Mesendoderm (in vitro differentiated cells): ENCODE measurements at regions not wholly inside any gene's neighbourhood (a gene's known extent, or its start where the extent isn't known, plus 50 kb on each side); places are given as distances from the start of the nearest gene placed in this dataset.

Experiments
- DNase-seq: peaks from one replicate; pipeline ENCODE4 v3.0.0; 2013
- H2AK5ac ChIP-seq: 2 replicates; pipeline ENCODE4 v1.6.1; 2013; ENCODE audit warnings: low read length, inconsistent platforms
- H2BK120ac ChIP-seq: 2 replicates; pipeline ENCODE4 v1.6.1; 2013; ENCODE audit warnings: low read depth, mild to moderate bottlenecking, low read length, moderate library complexity, mixed read lengths
- H2BK15ac ChIP-seq: replicated peaks from 2 replicates; pipeline ENCODE4 v1.6.1; 2013; ENCODE audit warnings: low read depth, mild to moderate bottlenecking, moderate library complexity
- H2BK5ac ChIP-seq: 2 replicates; pipeline ENCODE4 v1.6.1; 2013; ENCODE audit warnings: low read length, inconsistent platforms
- H3K18ac ChIP-seq: 2 replicates; pipeline ENCODE4 v1.6.1; 2013; ENCODE audit warnings: mild to moderate bottlenecking, low read length, mixed read lengths
- H3K23ac ChIP-seq: one replicate; pipeline ENCODE4 v1.6.1; 2013; ENCODE audit warnings: low read length
- H3K27ac ChIP-seq: 2 replicates; pipeline ENCODE4 v1.5.1; 2013; ENCODE audit warnings: low read depth, mild to moderate bottlenecking, inconsistent platforms, low read length, moderate library complexity
- H3K27me3 ChIP-seq: 2 replicates; pipeline ENCODE4 v1.6.1; 2013; ENCODE audit warnings: low read length, control low read depth, mild to moderate bottlenecking, inconsistent platforms; ENCODE audit not compliant: insufficient read depth, poor library complexity
- H3K36me3 ChIP-seq: 2 replicates; pipeline ENCODE4 v1.6.1; 2013; ENCODE audit warnings: low read length, inconsistent platforms; ENCODE audit not compliant: control insufficient read depth, insufficient read depth
- H3K4ac ChIP-seq: one replicate; pipeline ENCODE4 v1.6.1; 2013; ENCODE audit warnings: low read depth, mild to moderate bottlenecking, low read length, moderate library complexity
- H3K4me1 ChIP-seq: 2 replicates; pipeline ENCODE4 v1.6.1; 2013; ENCODE audit warnings: low read depth, low read length, inconsistent platforms; ENCODE audit not compliant: control insufficient read depth
- H3K4me2 ChIP-seq: 2 replicates; pipeline ENCODE4 v1.6.1; 2013; ENCODE audit warnings: low read length
- H3K4me3 ChIP-seq: 2 replicates; pipeline ENCODE4 v1.5.1; 2013; ENCODE audit warnings: mild to moderate bottlenecking, low read length
- H3K56ac ChIP-seq: one replicate; pipeline ENCODE4 v1.6.1; 2013; ENCODE audit warnings: low read length
- H3K79me1 ChIP-seq: 2 replicates; pipeline ENCODE4 v1.6.1; 2013; ENCODE audit warnings: low read length, inconsistent platforms
- H3K79me2 ChIP-seq: 2 replicates; pipeline ENCODE4 v1.6.1; 2013; ENCODE audit warnings: mild to moderate bottlenecking, low read length; ENCODE audit not compliant: control insufficient read depth, insufficient read depth
- H3K9ac ChIP-seq: 2 replicates; pipeline ENCODE4 v1.6.1; 2013; ENCODE audit warnings: low read length, inconsistent platforms
- H4K5ac ChIP-seq: one replicate; pipeline ENCODE4 v1.6.1; 2013; ENCODE audit warnings: low read length
- H4K8ac ChIP-seq: one replicate; pipeline ENCODE4 v1.6.1; 2013; ENCODE audit warnings: low read depth, mild to moderate bottlenecking, control low read depth, low read length, moderate library complexity
- WGBS: extraction: QIAGEN DNeasy Blood & Tissue Kit; methylation state at CpG from one replicate; pipeline ENCODE4 v1.1.7; 2013; ENCODE audit warnings: low lambda C conversion rate, missing lambda C conversion rate; ENCODE audit not compliant: insufficient coverage; ENCODE audit errors: extremely low coverage; 5-methylcytosine and 5-hydroxymethylcytosine counted together

GRCh38 chr7:15924910-15925309 lies 238.4 kb upstream of the MEOX2 start:
- Histone ChIP-seq H3K4me1 (no peaks in the 10 kb centered on the region), H3K79me1 (no peaks in the 10 kb centered on the region), H2AK5ac (no peak overlapping the region), H4K8ac (no peak overlapping the region), H3K36me3 (no peaks in the 10 kb centered on the region), H3K18ac (no peak overlapping the region), H3K9ac (no peak overlapping the region), H2BK15ac (no peak overlapping the region), H2BK120ac (no peak overlapping the region), H3K56ac (no peak overlapping the region), H3K4ac (no peak overlapping the region), H3K27ac (no peak overlapping the region), H3K79me2 (no peaks in the 10 kb centered on the region), H2BK5ac (no peak overlapping the region), H3K23ac (no peak overlapping the region), H4K5ac (no peak overlapping the region), H3K27me3 (no peaks in the 10 kb centered on the region), H3K4me3 (no peak overlapping the region), H3K4me2 (no peak overlapping the region)
- no CpG with 5 or more reads among the region's 1 CpG for WGBS
- no peak for DNase-seq

- no peak overlapping the region for H3K18ac ChIP-seq
- H3K56ac ChIP-seq, result no peak overlapping the region
- no peak overlapping the region for H3K23ac ChIP-seq
- H2BK120ac ChIP-seq, result no peak overlapping the region
- no peaks in the 10 kb centered on the region for H3K79me2 ChIP-seq
- H3K4me1 ChIP-seq, result no peaks in the 10 kb centered on the region
- no peak overlapping the region for H2BK15ac ChIP-seq
- no peak overlapping the region for H3K9ac ChIP-seq
- DNase-seq, result no peak
- H3K27ac ChIP-seq, result no peak overlapping the region
- no peaks in the 10 kb centered on the region for H3K27me3 ChIP-seq
- no peaks in the 10 kb centered on the region for H3K36me3 ChIP-seq
- H3K79me1 ChIP-seq, result no peaks in the 10 kb centered on the region
- H4K5ac ChIP-seq, result no peak overlapping the region
- no peak overlapping the region for H3K4me2 ChIP-seq
- no peak overlapping the region for H2AK5ac ChIP-seq
- no peak overlapping the region for H3K4me3 ChIP-seq
- no peak overlapping the region for H4K8ac ChIP-seq
- H3K4ac ChIP-seq, result no peak overlapping the region
- H2BK5ac ChIP-seq, result no peak overlapping the region
These were observed 235.5 kb upstream of the MEOX2 start for GRCh38 chr7:15922002-15922401.

GRCh38 chr7:15921576-15921975 lies 235.1 kb upstream of the MEOX2 start:
- Histone ChIP-seq H3K56ac (no peak overlapping the region), H3K4me3 (no peak overlapping the region), H2BK15ac (no peak overlapping the region), H2AK5ac (no peak overlapping the region), H3K27ac (no peak overlapping the region), H2BK120ac (no peak overlapping the region), H3K4me1 (no peaks in the 10 kb centered on the region), H3K36me3 (no peaks in the 10 kb centered on the region), H3K4ac (no peak overlapping the region), H3K4me2 (no peak overlapping the region), H3K18ac (no peak overlapping the region), H3K79me1 (no peaks in the 10 kb centered on the region), H3K79me2 (no peaks in the 10 kb centered on the region), H3K23ac (no peak overlapping the region), H3K27me3 (no peaks in the 10 kb centered on the region), H4K8ac (no peak overlapping the region), H4K5ac (no peak overlapping the region), H2BK5ac (no peak overlapping the region), H3K9ac (no peak overlapping the region)
- DNase-seq, result no peak
- no CpG with 5 or more reads among the region's 3 CpGs for WGBS

GRCh38 chr7:15920953-15921352 lies 234.5 kb upstream of the MEOX2 start:
- DNase-seq, result no peak
- H2BK5ac ChIP-seq, result no peak overlapping the region
- no peak overlapping the region for H3K4ac ChIP-seq
- H3K56ac ChIP-seq, result no peak overlapping the region
- no peaks in the 10 kb centered on the region for H3K27me3 ChIP-seq
- no peak overlapping the region for H3K23ac ChIP-seq
- H2AK5ac ChIP-seq, result no peak overlapping the region
- H3K4me3 ChIP-seq, result no peak overlapping the region
- no peak overlapping the region for H4K8ac ChIP-seq
- H3K79me1 ChIP-seq, result no peaks in the 10 kb centered on the region
- WGBS, result no CpG with 5 or more reads among the region's 7 CpGs
- H3K79me2 ChIP-seq, result no peaks in the 10 kb centered on the region
- H3K4me1 ChIP-seq, result no peaks in the 10 kb centered on the region
- H3K9ac ChIP-seq, result no peak overlapping the region
- no peak overlapping the region for H3K27ac ChIP-seq
- H3K4me2 ChIP-seq, result no peak overlapping the region
- H3K36me3 ChIP-seq, result no peaks in the 10 kb centered on the region
- no peak overlapping the region for H4K5ac ChIP-seq
- H2BK120ac ChIP-seq, result no peak overlapping the region
- H3K18ac ChIP-seq, result no peak overlapping the region
- H2BK15ac ChIP-seq, result no peak overlapping the region

GRCh38 chr7:15916681-15917380 lies 230.3 kb upstream of the MEOX2 start:
- Histone ChIP-seq H3K27ac (no peak overlapping the region), H3K36me3 (no peaks in the 10 kb centered on the region), H2BK120ac (no peak overlapping the region), H3K4me3 (no peak overlapping the region), H3K79me1 (no peaks in the 10 kb centered on the region), H3K56ac (no peak overlapping the region), H3K4ac (no peak overlapping the region), H2BK15ac (no peak overlapping the region), H3K27me3 (no peaks in the 10 kb centered on the region), H3K4me1 (no peaks in the 10 kb centered on the region), H4K5ac (no peak overlapping the region), H4K8ac (no peak overlapping the region), H2AK5ac (no peak overlapping the region), H3K4me2 (no peak overlapping the region), H3K9ac (no peak overlapping the region), H3K79me2 (no peaks in the 10 kb centered on the region), H3K23ac (no peak overlapping the region), H2BK5ac (no peak overlapping the region), H3K18ac (no peak overlapping the region)
- no CpG with 5 or more reads among the region's 4 CpGs for WGBS
- no peak for DNase-seq

GRCh38 chr7:15915686-15916293 lies 229.3 kb upstream of the MEOX2 start:
- H3K79me1 ChIP-seq, result no peaks in the 10 kb centered on the region
- H3K9ac ChIP-seq, result no peak overlapping the region
- H3K27ac ChIP-seq, result no peak overlapping the region
- no peak overlapping the region for H4K5ac ChIP-seq
- no peaks in the 10 kb centered on the region for H3K79me2 ChIP-seq
- no peaks in the 10 kb centered on the region for H3K36me3 ChIP-seq
- H2AK5ac ChIP-seq, result no peak overlapping the region
- H4K8ac ChIP-seq, result no peak overlapping the region
- H2BK120ac ChIP-seq, result no peak overlapping the region
- H2BK15ac ChIP-seq, result no peak overlapping the region
- H3K4me1 ChIP-seq, result no peaks in the 10 kb centered on the region
- H3K4me2 ChIP-seq, result no peak overlapping the region
- H3K4ac ChIP-seq, result no peak overlapping the region
- no peak overlapping the region for H3K56ac ChIP-seq
- H3K23ac ChIP-seq, result peak overlapping the region; percentile 24
- H3K4me3 ChIP-seq, result no peak overlapping the region
- H3K27me3 ChIP-seq, result no peaks in the 10 kb centered on the region
- no CpG with 5 or more reads among the region's 6 CpGs for WGBS
- no peak overlapping the region for H3K18ac ChIP-seq
- no peak for DNase-seq
- no peak overlapping the region for H2BK5ac ChIP-seq
